ENCODE measurements at regions not wholly inside any gene's neighbourhood (a gene's known extent, or its start where the extent isn't known, plus 50 kb on each side); places are given as distances from the start of the nearest gene placed in this dataset.

GRCh38 chr15:69577397-69577796 is 124.8 kb downstream of the RPLP1 start:
- no peak for DNase-seq (ENCODE audit: low read depth)

DNA sequence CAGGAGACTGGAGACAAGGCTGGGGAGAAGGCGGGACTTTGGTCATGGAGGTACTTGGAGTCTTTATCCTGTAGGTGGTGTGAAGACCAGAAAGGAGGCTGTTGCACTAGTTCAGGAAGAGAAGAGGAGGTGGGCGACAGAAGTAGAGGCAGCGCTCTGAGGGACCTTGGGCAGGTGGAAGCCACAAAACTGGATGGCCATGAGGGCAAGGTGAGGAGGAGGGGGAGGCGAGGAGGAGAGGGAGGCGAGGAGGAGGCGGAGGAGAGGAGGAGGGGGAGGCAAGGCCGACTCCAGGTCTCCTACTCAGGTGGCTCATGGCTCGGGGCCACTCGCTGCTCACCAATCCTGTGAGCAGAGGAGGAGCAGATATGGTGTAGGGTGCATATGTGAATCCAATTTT is 125.6 kb downstream of the RPLP1 start:
- DNase-seq (ENCODE audit: low read depth) = no peak

- no peak for DNase-seq (ENCODE audit: low read depth)
These were observed 126.4 kb downstream of the RPLP1 start for GRCh38 chr15:69578787-69579583.

DNA sequence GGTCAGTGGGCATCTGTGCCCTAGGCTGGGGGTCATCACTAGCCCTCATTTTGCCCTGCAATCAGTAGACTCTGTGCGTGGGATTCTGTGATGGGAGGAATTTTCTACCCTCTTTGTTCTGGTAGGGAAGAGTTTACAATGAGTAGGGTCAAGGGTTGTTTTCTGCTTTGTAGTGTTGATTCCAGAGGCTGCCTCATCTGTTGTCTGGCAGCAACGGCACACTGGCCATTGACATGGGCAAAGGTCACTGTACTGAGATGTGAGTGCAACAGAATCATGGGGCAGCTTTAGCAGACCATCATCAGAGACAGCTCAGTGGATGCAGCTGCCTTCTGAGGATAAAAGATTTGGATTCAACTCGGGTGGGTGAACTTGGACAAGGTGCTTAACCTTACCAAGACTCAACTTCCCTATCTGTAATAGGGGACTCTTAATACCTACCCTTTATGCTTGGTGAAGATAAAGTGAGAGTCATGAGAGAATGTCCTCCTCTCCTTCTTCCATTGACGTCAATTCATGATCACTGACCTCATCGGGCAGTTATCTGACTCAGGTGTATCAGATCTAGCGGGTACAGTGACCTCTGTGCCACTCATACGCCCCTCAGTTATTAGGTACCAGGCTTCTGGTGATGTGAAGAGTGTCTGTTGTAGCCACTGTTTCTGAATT is 127.5 kb downstream of the RPLP1 start:
- no peak for DNase-seq (ENCODE audit: low read depth)

DNA sequence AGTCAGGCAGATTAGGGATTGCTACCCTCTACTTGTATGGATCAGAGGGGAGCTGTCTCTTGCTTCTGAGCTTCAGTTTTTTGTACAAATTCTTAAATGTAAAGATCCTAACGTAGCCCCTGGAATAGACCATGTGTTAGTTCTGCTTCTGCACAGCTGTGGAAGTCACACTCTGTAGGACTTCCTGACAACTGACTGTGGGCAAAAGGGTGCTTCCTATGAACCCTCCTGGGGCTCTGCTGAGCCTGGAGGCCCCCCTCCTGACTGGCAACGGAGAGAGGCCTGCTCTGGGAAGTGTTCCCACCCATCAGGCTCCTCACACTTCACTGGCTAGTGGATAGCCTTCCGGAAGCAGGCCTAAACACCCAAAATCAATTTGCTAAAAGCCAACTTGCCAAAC is 131.0 kb downstream of the RPLP1 start:
- no peak for DNase-seq (ENCODE audit: low read depth)

DNA sequence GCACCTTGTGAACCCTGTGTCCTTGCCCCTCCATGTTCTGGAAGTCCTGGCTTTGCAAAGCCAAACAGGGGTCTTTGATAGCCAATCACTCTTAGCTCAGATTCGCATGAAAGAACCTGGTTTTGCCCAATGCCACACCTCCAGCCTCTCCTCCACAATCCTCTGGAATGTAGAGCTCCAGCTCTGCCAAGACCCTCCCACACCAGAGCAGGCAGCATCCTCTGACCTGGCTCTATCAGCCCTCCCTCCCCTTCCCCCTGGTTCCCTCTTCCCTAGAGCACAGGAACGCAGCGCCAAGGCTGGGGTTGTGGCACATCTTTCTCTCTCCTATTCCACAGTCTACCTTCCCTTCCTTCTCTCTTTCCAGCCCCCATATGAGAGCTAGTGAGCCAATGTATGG is 133.3 kb downstream of the RPLP1 start:
- no peak for DNase-seq (ENCODE audit: low read depth)

DNA sequence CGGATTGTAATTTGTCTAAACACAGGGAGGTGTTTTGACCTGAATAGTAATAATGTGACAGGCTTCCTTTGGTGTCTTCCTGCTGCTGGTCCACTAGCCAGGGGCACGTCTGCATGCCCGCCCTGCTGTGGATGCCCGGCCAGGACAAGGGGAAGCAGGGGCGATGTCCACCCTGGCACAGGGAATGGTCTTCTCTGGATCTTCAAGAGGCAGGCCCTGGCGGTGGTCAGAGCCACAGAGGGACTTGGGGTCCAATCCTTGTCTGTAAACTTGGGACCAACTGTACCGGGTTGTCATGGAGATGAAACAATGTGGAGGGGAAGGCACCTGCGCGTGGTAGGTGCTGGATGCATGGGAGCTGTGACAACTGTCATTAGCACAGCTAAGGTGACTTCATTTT is 134.1 kb downstream of the RPLP1 start:
- DNase-seq (ENCODE audit: low read depth) = no peak

- no peak for DNase-seq (ENCODE audit: low read depth)
These were observed 135.3 kb downstream of the RPLP1 start for GRCh38 chr15:69587723-69588426.

- DNase-seq (ENCODE audit: low read depth) = no peak
These were observed 137.6 kb downstream of the RPLP1 start for GRCh38 chr15:69590201-69590710.

DNA sequence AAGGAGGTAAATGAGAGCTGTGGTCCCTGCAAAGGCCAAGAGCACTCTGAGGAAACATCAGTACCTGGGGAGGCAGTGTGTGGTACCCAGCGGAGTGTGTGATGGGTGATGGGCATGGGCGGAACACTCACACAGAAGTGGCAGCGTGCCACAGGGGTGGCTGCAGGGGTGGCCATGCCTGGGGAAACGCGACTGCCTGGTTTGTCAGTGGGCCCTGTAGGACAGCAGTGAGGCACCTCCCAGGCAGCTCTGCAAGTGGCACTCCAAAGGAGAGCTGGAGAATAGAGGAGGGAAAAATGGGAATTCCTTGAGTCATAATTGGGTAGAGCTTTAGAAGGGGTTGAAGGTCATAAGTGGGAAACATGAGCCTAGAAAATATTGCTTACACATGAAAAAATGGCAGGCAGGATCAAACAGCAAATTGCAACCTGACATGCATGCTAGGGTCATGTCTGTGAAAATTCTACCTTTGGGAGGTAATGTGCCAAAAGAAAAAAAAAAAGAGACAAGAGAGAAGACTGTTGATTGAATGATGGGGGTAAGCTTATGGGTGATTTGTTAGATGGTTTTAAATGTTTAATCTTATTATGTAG is 138.4 kb downstream of the RPLP1 start:
- DNase-seq (ENCODE audit: low read depth) = no peak

DNA sequence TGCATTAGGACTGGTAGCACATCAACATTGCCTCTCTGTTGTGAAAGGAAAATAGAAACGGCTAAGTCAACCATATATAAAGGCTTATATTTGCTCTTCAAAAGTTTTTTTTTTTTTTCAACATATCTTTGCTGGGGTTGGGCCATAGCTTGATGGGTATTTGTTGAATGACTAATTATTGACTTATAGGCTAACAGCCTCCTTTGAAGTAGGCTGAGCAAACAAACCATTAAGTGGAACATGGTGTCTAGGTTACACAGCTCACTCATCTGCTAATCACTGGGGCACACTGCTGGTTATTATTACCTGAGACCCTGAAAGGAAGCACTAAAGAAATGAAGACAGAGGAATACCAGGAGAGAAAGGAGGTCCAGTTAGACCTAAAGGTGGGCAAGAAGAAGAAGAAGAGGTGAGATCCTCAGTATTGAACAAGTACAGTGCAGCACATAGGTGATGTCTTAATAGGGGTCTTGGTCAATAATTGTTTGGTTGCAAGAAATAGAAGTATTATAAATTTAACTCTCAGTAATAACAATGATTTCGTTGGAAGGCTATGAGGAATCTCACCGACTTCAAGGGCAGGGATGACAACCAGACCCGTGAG is 139.4 kb downstream of the RPLP1 start:
- DNase-seq (ENCODE audit: low read depth) = no peak

DNA sequence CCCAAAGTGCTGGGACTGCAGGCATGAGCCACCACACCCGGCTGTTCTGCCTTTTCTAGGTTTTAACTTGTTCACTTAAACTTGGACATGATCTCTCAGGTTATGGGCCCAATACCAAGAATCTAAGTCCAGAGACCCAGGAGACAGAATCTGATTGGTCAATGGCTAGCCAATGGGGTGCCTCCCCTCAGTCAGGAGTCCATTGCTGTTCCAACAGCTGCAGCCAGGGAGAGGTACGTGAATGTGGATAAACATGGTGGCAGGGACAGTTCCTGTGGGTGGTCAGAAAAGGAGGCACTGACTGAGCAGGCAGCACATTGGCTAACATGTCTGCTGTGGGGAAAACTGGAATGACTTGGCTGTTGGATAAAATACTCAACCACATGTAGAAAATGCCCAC is 140.3 kb downstream of the RPLP1 start:
- no peak for DNase-seq (ENCODE audit: low read depth)

- no peak for DNase-seq (ENCODE audit: low read depth)
These were observed 140.9 kb downstream of the RPLP1 start for GRCh38 chr15:69593488-69593887.

- no peak for DNase-seq (ENCODE audit: low read depth)
These were observed 141.7 kb downstream of the RPLP1 start for GRCh38 chr15:69593981-69594966.

GRCh38 chr15:69595009-69595791 is 142.6 kb downstream of the RPLP1 start:
- no peak for DNase-seq (ENCODE audit: low read depth)

DNA sequence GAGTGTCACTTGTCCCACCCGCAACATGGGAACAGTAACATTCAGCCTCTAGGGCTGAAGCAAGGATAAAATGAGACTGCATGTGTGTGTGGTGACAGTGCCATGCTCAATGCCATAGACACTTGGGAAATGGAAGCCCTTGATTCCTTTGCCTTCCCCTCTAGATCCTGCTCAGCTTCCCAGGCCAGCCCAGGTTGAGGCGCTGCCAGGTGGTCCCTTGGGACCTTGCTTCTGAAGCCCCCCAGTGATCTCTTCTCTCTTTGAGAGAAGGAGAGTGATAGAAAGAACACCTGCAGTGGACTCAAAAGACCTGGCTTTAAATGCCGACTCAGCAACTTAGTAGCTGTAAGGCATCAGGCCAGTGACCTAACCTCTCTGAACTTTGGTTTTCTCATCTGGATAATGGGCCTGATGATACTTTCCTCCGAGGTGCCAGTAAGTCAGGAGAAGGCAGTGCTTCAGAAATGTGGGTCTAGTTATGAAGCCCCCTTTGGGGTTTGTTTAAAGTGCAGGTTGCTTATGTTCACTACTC is 144.5 kb downstream of the RPLP1 start:
- no peak for DNase-seq (ENCODE audit: low read depth)

- DNase-seq (ENCODE audit: low read depth) = no peak
These were observed 146.7 kb downstream of the RPLP1 start for GRCh38 chr15:69599271-69599670.

DNA sequence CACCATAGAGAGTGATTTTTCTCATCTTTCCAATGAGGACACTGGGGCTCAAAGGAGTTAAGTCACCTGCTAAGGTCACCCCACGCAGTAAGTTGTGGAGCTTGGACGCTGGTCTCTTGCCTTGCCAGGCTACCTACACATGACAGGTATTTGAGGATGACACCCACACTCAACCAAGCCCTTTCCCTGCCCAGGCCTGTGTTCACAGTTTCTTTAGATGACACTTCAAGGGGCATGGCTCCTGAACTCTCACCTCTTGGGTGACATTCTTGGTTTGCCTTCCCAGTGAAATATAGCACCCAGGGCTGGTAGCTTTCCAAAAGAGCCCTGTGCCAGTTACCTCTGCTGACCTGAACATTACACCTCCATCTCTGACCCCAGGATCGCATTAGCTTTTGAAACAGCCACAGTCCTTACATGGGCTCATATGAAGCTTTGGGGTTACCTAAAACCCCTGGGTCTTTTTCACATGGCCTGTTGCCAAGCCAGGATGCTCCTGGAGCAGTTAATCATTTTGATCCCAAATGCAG is 148.0 kb downstream of the RPLP1 start:
- DNase-seq (ENCODE audit: low read depth) = no peak

GRCh38 chr15:69601711-69602504 is 149.3 kb downstream of the RPLP1 start:
- no peak for DNase-seq (ENCODE audit: low read depth)
